NCI-H2171 (cell line): ENCODE measurements at regions not wholly inside any gene's neighbourhood (a gene's known extent, or its start where the extent isn't known, plus 50 kb on each side); places are given as distances from the start of the nearest gene placed in this dataset.

Experiments used
- DNase-seq: peaks from one replicate; lab custom pipeline; 2025; lab: John Stamatoyannopoulos, UW

DNA sequence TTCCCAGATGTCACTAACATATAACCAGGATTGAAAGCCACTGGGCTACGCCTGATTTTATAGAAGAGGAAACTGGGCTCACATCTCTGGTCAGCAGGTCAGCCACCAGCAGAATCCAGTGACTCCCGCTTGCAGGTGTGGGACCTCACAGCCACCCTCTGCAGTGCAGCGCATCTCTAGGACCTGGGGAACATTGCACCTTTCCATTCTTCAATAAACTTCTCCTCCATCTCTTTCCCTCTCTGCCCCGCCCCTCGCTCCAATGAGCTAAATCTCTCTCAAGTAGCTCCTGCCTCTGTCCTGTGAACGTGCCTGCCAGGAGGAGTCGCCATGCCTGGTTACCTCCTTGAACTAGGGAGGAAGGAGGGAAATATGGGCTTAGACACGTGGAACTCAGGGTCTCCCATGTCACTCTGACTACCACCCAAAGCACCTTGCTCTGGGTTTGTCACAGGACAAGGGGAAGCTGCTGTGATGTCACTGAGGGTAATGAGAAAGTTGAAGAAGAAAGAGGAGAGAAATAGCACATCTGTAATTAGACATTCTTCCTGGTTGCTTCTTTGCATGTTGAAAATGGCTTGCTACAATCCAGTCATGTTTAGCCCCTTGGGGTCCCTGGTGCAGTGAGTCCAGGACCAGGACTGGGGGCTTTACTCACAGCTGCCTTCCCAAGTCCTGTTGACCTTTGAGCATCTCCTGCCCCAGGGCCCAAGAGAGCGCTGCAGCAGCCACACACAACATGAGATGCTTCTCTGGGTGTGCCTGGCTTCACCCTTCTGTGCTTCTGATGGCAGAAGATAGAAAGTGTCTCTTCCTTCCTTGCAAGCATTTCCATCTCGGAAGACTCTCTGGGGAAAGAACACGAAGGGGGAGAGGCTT, 469.4 kb downstream of the PREX1 start:
- no peak for DNase-seq

- no peak for DNase-seq
These were observed 470.1 kb downstream of the PREX1 start for GRCh38 chr20:48357714-48358113.

- no peak for DNase-seq
These were observed 472.9 kb downstream of the PREX1 start for GRCh38 chr20:48354903-48355302.

GRCh38 chr20:48354320-48354876, 473.4 kb downstream of the PREX1 start:
- no peak for DNase-seq

GRCh38 chr20:48352628-48353027, 475.2 kb downstream of the PREX1 start:
- no peak for DNase-seq

GRCh38 chr20:48352042-48352441, 475.8 kb downstream of the PREX1 start:
- DNase-seq, result no peak

DNA sequence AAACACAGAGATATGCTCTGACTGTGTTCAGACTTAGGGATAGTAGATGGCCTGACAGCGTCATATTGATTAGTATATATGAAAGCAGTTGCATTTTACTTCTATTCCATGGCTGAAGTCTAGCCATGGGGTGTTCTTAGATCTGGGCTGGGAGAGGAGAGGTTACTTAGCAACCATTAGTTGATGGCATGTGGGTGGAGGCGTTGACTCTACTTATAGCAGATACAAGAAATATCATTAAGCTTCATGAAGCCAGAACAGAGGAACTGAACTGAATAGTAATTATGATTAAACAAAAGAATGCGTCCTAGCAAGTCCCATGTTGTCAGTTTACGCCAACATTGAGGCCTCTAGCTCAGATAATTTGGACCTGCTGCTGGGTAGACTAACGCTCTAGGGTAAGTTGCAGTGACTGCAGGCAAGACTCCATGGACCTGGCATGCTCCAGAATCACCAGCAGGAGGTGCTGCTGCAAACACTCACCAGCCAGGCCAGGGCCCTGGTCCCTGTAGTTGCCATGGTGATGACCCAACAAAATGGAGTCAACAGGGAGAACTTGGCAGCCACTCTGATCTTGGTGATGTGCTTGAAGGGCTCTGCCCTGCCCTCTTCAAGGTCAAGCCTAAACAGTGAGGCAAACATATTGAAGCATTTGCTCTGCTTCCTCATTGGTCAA, 477.3 kb downstream of the PREX1 start:
- DNase-seq, result no peak

- DNase-seq, result no peak
These were observed 478.1 kb downstream of the PREX1 start for GRCh38 chr20:48349656-48350055.

GRCh38 chr20:48348022-48348421, 479.8 kb downstream of the PREX1 start:
- no peak for DNase-seq

GRCh38 chr20:48342822-48343513, 484.8 kb downstream of the PREX1 start:
- no peak for DNase-seq

DNA sequence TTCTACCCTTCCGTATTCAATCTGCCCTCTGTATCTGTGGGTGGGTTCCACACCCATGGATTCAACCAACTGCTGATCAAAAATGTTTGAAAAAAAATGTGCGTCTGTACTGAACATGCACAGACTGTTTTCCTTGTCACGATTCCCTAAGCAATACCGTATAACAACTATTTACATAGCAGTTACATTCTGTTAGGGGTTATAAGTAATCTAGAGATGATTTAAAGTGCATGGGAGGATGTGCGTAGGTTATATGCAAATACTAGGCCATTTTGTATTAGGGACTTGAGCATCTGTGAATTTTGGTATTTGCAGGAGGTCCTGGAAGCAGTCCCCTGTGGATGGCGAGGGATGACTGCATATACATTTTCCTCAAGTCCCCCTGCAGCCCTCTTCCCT, 486.9 kb downstream of the PREX1 start:
- no peak for DNase-seq

- DNase-seq, result no peak
These were observed 487.6 kb downstream of the PREX1 start for GRCh38 chr20:48339986-48340882.

GRCh38 chr20:48339190-48339985, 488.4 kb downstream of the PREX1 start:
- DNase-seq, result no peak

- no peak for DNase-seq
These were observed 489.1 kb downstream of the PREX1 start for GRCh38 chr20:48338717-48339116.

- no peak for DNase-seq
These were observed 491.2 kb downstream of the PREX1 start for GRCh38 chr20:48336597-48336996.

- DNase-seq, result peak; percentile 59
These were observed 492.3 kb downstream of the PREX1 start for GRCh38 chr20:48335308-48336050.

GRCh38 chr20:48333707-48334106, 494.1 kb downstream of the PREX1 start:
- no peak for DNase-seq

- DNase-seq, result no peak
These were observed 495.2 kb downstream of the PREX1 start for GRCh38 chr20:48332555-48332954.

DNA sequence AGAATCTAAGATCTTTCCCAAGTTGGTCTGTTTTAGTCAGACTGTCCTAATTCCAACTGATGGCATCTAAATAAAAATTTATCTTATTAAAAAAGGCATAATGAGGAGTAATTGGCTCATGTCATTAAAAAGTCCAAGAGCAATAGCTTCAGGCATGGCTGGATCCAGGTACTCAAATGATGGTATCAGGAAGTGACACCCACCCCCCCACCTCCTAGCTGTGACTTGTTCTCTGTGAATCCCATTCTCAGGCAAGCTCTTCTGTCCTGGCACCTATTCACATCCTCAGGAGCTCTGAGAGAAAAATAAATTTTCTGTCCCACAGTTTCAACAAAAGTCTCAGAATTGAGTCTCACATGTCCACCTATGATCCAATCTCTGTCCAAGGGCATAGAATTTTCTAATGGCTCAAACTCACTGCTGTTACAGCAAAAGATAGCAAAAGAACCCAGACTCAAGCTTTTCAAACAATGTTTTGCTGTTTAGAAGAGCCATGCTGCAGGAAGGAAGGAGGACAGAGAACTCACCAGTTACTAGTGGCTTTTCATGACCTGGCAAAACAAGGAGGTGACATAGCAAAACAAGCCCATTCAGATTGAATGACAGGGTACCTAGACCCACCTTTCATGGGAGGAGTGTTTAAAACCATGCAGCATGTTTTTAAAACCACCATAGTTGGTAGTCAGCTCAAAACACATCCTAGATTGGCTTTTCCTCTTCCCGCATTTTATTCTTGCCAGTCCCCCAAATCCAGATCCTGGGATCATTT, 496.1 kb downstream of the PREX1 start:
- no peak for DNase-seq
